ENCODE measurements at regions not wholly inside any gene's neighbourhood (a gene's known extent, or its start where the extent isn't known, plus 50 kb on each side); places are given as distances from the start of the nearest gene placed in this dataset.

- ChIA-PET CTCF (interaction anchor here (0.6 to 0.7 kb wide), 3 partner anchors 9 to 95 kb away, joined by 3 read pairs; no protein-coding TSS in a partner anchor), POLR2A (no interaction called here)
- Mint-ChIP-seq H3K4me3 (ENCODE audit: unreplicated experiment) (no peak overlapping the region), H3K4me1 (ENCODE audit: insufficient read depth, unreplicated experiment) (peaks cover 6% of the 10 kb centered on the region), H3K9me3 (ENCODE audit: unreplicated experiment) (no peaks in the 10 kb centered on the region), H3K27me3 (ENCODE audit: insufficient read depth, unreplicated experiment) (no peaks in the 10 kb centered on the region), H3K36me3 (ENCODE audit: insufficient read depth, unreplicated experiment) (no peaks in the 10 kb centered on the region), H3K27ac (ENCODE audit: low read depth, unreplicated experiment) (no peak overlapping the region)
- TF ChIP-seq, protein P1, sequence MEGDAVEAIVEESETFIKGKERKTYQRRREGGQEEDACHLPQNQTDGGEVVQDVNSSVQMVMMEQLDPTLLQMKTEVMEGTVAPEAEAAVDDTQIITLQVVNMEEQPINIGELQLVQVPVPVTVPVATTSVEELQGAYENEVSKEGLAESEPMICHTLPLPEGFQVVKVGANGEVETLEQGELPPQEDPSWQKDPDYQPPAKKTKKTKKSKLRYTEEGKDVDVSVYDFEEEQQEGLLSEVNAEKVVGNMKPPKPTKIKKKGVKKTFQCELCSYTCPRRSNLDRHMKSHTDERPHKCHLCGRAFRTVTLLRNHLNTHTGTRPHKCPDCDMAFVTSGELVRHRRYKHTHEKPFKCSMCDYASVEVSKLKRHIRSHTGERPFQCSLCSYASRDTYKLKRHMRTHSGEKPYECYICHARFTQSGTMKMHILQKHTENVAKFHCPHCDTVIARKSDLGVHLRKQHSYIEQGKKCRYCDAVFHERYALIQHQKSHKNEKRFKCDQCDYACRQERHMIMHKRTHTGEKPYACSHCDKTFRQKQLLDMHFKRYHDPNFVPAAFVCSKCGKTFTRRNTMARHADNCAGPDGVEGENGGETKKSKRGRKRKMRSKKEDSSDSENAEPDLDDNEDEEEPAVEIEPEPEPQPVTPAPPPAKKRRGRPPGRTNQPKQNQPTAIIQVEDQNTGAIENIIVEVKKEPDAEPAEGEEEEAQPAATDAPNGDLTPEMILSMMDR (IDR thresholded peaks at IDR 0.05; ENCODE audit: unreplicated experiment) = no peak
- intact Hi-C loops (cut with micrococcal nuclease) = no loop called here
- DNase-seq (ENCODE audit: unreplicated experiment) = no peak
- no TSS peak for BruUV-seq (replicated peaks)
Measured at GRCh38 chr10:64507651-64508028, 986.4 kb downstream of the REEP3 start.

- H3K9me3 Mint-ChIP-seq (ENCODE audit: unreplicated experiment) = no peaks in the 10 kb centered on the region
- BruUV-seq (replicated peaks) = no TSS peak
- TF ChIP-seq, protein P1 (IDR thresholded peaks at IDR 0.05; ENCODE audit: unreplicated experiment) = no peak
- H3K27ac Mint-ChIP-seq (ENCODE audit: low read depth, unreplicated experiment) = no peak overlapping the region
- CTCF ChIA-PET = interaction anchor here (0.6 to 0.7 kb wide), 2 partner anchors 10 to 34 kb away, joined by 3 read pairs; no protein-coding TSS in a partner anchor
- H3K36me3 Mint-ChIP-seq (ENCODE audit: insufficient read depth, unreplicated experiment) = no peaks in the 10 kb centered on the region
- peaks cover 4% of the 10 kb centered on the region for H3K4me1 Mint-ChIP-seq (ENCODE audit: insufficient read depth, unreplicated experiment)
- H3K27me3 Mint-ChIP-seq (ENCODE audit: insufficient read depth, unreplicated experiment) = no peaks in the 10 kb centered on the region
- POLR2A ChIA-PET = no interaction called here
- DNase-seq (ENCODE audit: unreplicated experiment) = no peak
- no peak overlapping the region for H3K4me3 Mint-ChIP-seq (ENCODE audit: unreplicated experiment)
- intact Hi-C loops (cut with micrococcal nuclease) = no loop called here
Measured at GRCh38 chr10:64508029-64508661, 986.9 kb downstream of the REEP3 start.

DNA sequence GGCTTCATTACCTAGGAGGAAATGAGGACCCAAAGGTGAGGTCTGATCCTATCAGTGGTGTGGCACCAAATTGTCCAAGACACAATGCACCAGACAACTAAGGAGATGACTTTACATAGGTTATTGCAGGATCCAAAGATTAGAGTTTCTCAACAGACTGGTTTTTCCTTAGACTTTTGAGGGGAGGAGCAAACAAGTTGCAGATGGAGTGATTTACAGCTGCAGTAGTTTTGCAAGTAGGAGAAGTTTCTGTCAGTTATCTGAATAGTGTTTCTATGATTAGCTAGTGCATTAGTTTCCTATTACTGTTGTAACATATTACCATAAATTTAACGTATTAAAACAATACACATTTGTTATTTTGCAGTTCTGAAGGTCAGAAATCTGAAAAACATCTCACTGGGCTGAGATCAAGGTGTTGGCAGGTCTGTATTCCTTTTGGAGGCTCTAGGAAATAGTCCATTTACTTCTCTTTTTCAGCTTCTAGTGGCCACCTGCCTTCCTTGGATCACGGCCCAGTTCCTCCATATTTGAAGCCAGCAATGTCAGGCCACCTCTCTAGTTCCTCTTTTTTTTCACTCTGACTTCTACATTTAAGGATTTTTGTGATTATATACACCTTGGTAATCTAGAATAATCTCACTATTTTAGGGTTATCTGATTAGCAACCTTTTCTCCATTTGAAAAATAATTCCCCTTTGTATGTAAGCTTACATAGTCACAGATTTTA is 994.9 kb downstream of the REEP3 start:
- Mint-ChIP-seq H3K9me3 (ENCODE audit: unreplicated experiment) (no peaks in the 10 kb centered on the region), H3K27ac (ENCODE audit: low read depth, unreplicated experiment) (no peak overlapping the region), H3K4me3 (ENCODE audit: unreplicated experiment) (no peak overlapping the region), H3K27me3 (ENCODE audit: insufficient read depth, unreplicated experiment) (no peaks in the 10 kb centered on the region), H3K36me3 (ENCODE audit: insufficient read depth, unreplicated experiment) (no peaks in the 10 kb centered on the region), H3K4me1 (ENCODE audit: insufficient read depth, unreplicated experiment) (peaks cover 6% of the 10 kb centered on the region)
- POLR2A ChIA-PET = no interaction called here
- intact Hi-C loops (cut with micrococcal nuclease) = no loop called here
- CTCF ChIA-PET = no interaction called here
- TF ChIP-seq, protein P1 (IDR thresholded peaks at IDR 0.05; ENCODE audit: unreplicated experiment) = no peak
- no TSS peak for BruUV-seq (replicated peaks)
- DNase-seq (ENCODE audit: unreplicated experiment) = no peak

DNA sequence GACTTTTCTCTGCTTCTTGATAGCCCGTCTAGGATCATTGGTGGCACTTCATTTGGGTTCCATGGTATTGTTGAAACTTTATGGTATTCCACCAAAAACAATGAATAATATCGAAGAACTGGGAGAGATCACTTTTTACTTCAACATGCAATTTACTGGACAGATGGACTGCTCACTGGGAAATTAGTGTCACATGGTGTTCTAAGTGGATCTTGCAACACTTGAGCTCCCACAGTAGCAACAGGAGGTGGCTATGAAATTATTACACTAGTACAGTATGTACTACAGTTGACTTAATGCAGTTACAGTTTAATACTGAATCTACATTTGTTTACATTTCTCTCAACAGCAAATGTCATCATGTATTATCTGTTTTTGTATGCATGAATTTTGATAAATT is 997.3 kb downstream of the REEP3 start:
- H3K9me3 Mint-ChIP-seq (ENCODE audit: unreplicated experiment) = no peaks in the 10 kb centered on the region

More for the DNA sequence above, 997.3 kb downstream of the REEP3 start:
- TF ChIP-seq, protein P1 (IDR thresholded peaks at IDR 0.05; ENCODE audit: unreplicated experiment) = no peak
- Mint-ChIP-seq H3K27me3 (ENCODE audit: insufficient read depth, unreplicated experiment) (no peaks in the 10 kb centered on the region), H3K4me1 (ENCODE audit: insufficient read depth, unreplicated experiment) (peaks cover 6% of the 10 kb centered on the region), H3K27ac (ENCODE audit: low read depth, unreplicated experiment) (no peak overlapping the region), H3K36me3 (ENCODE audit: insufficient read depth, unreplicated experiment) (no peaks in the 10 kb centered on the region), H3K4me3 (ENCODE audit: unreplicated experiment) (no peak overlapping the region)
- BruUV-seq (replicated peaks) = no TSS peak
- DNase-seq (ENCODE audit: unreplicated experiment) = no peak
- CTCF ChIA-PET = no interaction called here
- intact Hi-C loops (cut with micrococcal nuclease) = no loop called here
- POLR2A ChIA-PET = no interaction called here

All from MCF 10A (cell line).